Midbrain (tissue), 1 donor: ENCODE measurements at regions not wholly inside any gene's neighbourhood (a gene's known extent, or its start where the extent isn't known, plus 50 kb on each side); places are given as distances from the start of the nearest gene placed in this dataset.

ENCODE experiments used
- DNase-seq: peaks from one replicate; lab custom pipeline; 2025; lab: John Stamatoyannopoulos, UW

DNA sequence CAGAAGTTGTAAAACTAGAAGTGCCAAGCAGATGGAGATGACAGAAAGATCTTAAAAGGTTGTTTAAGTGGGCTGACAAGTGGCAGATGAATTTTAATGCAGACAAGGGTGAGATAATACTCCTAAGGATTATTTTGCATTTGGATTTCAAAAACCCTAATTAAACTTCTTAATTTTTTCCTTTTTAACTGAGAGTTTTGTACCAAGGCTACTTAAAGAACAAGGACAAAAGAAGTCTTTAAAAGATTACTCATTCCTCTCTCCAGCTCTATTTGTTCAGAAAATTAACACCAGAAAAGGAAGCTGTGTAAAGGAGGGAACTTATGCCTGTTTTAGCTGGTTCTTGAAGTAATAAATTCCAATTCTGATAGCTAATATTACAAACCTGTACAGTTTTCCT, 275.4 kb downstream of the ETNK1 start:
- no peak for DNase-seq

- DNase-seq, result no peak
Measured at GRCh38 chr12:22904485-22904884, 279.5 kb downstream of the ETNK1 start.

DNA sequence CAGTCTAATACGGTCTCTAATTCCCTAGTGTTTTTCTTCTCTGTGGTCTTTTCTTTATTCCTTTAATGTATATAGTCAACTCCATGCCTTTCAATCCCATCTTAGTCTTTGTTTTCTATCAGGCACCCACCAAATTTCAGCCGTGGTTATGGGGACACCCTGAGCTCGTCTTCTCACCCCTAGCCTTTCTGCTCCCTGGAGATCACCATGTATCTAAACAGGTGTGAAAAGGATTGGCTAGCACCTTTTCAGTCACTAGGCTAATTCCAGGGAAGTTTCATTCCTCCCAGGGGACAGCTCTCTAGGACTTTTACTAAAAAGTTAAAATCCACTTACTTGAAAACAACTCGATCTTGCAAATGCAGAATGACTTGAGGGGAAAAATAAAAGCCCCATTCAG, 291.3 kb downstream of the ETNK1 start:
- DNase-seq, result no peak

- DNase-seq, result no peak
Measured at GRCh38 chr12:22916815-22917214, 291.8 kb downstream of the ETNK1 start.

DNA sequence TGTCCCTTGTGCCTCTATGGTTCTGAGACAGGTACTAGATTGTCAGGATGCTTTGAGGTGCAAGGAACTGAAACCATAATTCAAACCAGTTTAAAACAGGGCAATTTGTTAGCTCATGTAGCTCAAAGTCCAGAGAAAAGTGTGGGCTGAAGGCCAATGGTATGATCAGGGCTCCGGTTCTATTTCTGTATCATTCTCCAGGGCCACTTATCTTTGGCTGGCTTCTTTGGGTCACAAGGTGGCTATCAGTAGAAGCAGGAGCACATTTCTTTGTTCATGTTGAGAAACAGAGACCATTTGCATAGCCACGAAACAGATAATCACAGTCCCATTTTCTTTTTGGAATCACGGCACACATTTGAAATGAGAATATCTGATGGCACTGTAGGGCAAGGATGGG, 294.9 kb downstream of the ETNK1 start:
- DNase-seq, result no peak

- DNase-seq, result no peak
Measured at GRCh38 chr12:22923768-22924167, 298.8 kb downstream of the ETNK1 start.

DNA sequence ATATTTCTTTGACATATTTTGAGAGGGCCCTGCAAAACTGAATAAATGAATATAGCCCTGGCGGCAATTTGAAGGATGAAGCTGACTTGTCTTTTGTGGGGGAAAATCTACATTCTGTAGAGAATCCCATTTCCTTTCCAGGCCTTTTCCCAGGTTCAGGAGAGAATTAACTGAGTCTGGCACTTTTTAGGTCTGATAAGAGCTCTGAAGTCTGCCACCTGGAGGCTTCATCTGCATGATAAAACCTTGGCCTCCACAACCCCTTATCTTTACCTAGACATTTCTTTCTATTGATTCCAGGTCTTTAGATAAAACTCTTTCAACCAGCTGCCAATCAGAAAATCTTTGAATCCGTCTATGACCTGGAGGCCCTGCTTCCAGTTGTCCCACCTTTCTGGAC, 299.4 kb downstream of the ETNK1 start:
- no peak for DNase-seq

GRCh38 chr12:22925623-22926022, 300.7 kb downstream of the ETNK1 start:
- no peak for DNase-seq

GRCh38 chr12:22932431-22932830, 307.5 kb downstream of the ETNK1 start:
- DNase-seq, result no peak

- DNase-seq, result no peak
Measured at GRCh38 chr12:22935090-22935489, 310.1 kb downstream of the ETNK1 start.

DNA sequence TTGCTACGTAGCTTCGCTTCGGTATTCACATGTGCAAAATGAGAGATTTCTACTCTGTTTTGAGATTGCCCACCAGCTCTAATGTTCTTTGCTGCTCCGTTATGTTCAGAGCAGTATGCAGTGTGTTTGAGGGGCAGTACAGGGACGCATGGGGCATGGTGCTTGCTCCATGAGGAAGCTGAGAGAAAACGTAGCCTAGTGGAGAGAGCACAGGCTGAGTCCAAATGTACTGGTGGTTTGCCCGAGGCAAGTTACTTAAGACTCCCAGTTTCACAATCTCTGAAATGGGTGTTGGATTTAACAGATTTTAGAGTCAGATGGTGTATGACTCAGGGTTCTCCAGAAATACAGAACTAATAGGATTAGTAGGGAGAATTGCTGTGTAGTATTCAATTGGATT, 310.5 kb downstream of the ETNK1 start:
- DNase-seq, result no peak

DNA sequence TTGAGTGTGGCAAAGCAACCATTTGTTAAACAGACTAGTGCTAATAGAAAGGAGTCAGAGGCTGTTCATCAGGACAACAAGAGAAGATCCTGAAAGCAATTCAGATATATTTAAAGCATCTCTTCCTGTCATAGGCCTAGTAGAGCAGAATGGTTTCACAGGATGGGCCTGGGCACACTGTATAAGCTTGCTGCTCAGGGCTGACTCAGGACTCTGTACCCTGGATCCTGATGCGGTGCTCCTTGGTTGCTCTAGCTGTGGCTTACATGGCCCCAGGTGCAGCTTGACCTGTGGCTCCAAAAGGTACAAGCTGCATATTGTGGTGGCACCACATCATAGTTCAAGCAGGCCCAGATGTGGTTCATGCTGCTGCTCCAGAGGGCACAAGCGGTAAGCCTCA, 313.4 kb downstream of the ETNK1 start:
- DNase-seq, result no peak

GRCh38 chr12:22951206-22951605, 326.2 kb downstream of the ETNK1 start:
- no peak for DNase-seq

GRCh38 chr12:22956690-22957089, 331.7 kb downstream of the ETNK1 start:
- no peak for DNase-seq

- no peak for DNase-seq
Measured at GRCh38 chr12:22967171-22967570, 342.2 kb downstream of the ETNK1 start.

GRCh38 chr12:22969521-22969920, 344.6 kb downstream of the ETNK1 start:
- DNase-seq, result no peak

DNA sequence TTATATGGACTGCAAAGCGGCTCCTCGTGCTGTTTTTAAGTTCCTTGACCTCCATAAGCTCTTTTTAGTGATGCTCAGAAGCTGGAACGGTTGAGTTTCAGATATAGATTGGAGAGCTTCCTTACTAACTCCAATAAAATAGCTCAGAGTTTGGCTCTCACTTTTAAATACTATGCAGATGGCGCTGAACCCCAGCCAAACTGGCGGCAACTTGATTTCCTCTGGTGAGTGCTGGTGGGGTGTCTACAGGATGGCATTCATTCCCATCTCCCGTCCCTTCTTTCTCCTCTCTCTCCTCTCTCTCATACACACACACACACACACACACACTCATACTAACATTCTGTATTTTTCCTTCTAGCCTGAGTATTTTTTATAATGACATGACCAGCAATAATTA, 346.3 kb downstream of the ETNK1 start:
- DNase-seq, result no peak

- no peak for DNase-seq
Measured at GRCh38 chr12:22971701-22972191, 346.8 kb downstream of the ETNK1 start.

DNA sequence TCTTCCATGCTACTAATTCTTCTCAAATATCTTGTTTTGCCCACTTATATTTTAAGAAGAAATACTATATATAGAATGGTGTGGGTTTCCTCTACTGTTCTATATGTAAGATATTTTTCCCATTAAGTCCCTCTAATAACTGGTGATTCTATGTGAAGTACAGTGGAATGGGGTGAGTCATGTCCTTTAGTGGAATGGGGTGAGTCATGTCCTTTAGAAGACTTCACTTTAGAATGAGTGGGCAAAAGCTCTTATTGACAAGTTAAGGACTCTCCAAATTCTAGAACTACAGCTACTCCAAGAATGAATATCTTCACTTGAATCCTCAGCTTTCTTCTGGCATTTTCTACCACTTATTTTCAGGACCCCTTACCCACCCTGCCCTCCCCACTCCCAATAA, 349.9 kb downstream of the ETNK1 start:
- DNase-seq, result no peak

DNA sequence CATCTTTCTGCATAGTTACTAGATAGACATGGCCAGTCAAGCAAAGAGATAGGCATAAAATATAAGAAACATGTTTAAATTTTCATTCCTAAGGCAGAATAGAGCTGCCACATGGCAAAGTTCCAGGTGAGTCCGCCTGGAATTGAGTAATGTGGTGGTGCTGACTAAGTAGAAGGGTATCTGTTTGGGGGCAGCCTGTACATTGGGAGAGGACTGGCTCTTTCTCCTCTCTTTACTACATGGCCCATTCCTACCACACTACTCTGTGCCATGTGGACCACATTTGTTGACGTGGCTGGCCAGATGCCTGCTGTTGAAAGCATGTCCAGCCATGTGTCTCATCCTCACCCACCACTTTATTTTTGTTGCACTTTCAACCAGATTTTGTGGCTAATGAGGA, 354.0 kb downstream of the ETNK1 start:
- no peak for DNase-seq

GRCh38 chr12:22979854-22980469, 355.0 kb downstream of the ETNK1 start:
- DNase-seq, result no peak

DNA sequence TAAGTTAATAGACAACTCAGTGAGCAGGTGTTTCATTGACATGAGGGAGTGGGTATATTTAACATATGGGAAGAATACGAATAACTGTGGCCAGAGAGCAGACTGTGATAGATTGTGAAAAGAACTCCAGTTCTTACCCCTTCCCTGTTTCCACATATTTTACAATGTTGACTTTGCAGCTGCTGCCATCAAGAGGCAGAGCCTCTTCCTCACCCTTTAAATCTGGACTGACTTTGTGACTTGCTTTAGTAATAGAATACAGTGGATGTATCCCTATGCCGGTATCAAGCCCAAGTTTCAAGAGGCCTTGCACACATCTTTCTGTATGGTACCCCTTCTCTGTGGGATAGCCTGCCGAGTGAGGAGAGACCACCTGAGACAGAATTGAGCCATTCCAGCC, 356.7 kb downstream of the ETNK1 start:
- no peak for DNase-seq

GRCh38 chr12:22982635-22983034, 357.7 kb downstream of the ETNK1 start:
- DNase-seq, result no peak

GRCh38 chr12:22986997-22987396, 362.0 kb downstream of the ETNK1 start:
- no peak for DNase-seq

DNA sequence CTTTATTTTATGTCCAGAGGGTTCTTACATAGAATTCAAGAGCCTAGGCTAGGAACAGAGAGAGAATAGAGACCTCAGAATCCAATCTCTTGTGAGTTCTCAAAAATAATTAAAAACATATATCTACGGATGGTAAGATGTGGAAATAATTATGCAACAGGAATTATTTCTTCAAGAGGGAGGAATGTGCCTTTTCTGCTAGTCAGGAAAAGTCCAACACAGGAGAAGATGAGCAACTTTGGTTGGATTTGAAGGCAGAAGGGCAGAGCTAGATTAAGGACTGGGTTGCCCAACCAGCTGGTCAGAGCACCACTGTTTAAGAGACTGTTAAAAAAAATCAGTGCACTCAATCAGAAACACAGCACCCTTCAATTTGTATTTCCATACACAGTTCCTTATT, 365.5 kb downstream of the ETNK1 start:
- DNase-seq, result no peak
